GM12891 (cell line): ENCODE measurements at regions not wholly inside any gene's neighbourhood (a gene's known extent, or its start where the extent isn't known, plus 50 kb on each side); places are given as distances from the start of the nearest gene placed in this dataset.

Experiments used
- DNase-seq: peaks from one replicate; pipeline ENCODE4 v3.0.0; 2011; ENCODE audit warnings: low spot score; ENCODE audit not compliant: insufficient read length
- FAIRE-seq: peaks from 2 replicates; lab custom pipeline; 2011; peaks lifted over from hg19 to GRCh38; lab: Jason Lieb, UNC
- PAX5 ChIP-seq: IDR thresholded peaks from 2 replicates; pipeline ENCODE4 v1.6.1; 2011; ENCODE audit warnings: low read length, moderate library complexity, mild to moderate bottlenecking; ENCODE audit not compliant: insufficient read depth, severe bottlenecking
- POLR2A ChIP-seq: IDR thresholded peaks from 2 replicates; pipeline ENCODE4 v1.6.1; 2011; ENCODE audit warnings: low read depth, low read length, control low read depth
- POLR2AphosphoS5 ChIP-seq: IDR thresholded peaks from 2 replicates; pipeline ENCODE4 v1.6.1; 2011; ENCODE audit warnings: low read depth, low read length, control low read depth
- POU2F2 ChIP-seq: IDR thresholded peaks from 2 replicates; pipeline ENCODE4 v1.6.1; 2011; ENCODE audit warnings: low read depth, mild to moderate bottlenecking, control low read depth, low read length, moderate library complexity
- SPI1 ChIP-seq: IDR thresholded peaks from 2 replicates; pipeline ENCODE4 v1.6.1; 2011; ENCODE audit warnings: low read depth, low read length, control low read depth
- TAF1 ChIP-seq: IDR thresholded peaks from 2 replicates; pipeline ENCODE4 v1.6.1; 2011; ENCODE audit warnings: low read depth, low read length, control low read depth

GRCh38 chr2:204332706-204333105 lies 212.6 kb upstream of the PARD3B start:
- DNase-seq (no peak), FAIRE-seq (no peak)
- TF ChIP-seq SPI1 (no peak), TAF1 (no peak), POU2F2 (no peak), PAX5 (no peak), POLR2A (no peak), POLR2AphosphoS5 (no peak)

GRCh38 chr2:204333861-204334260 lies 211.4 kb upstream of the PARD3B start:
- FAIRE-seq (no peak), DNase-seq (no peak)
- TF ChIP-seq TAF1 (no peak), PAX5 (no peak), POLR2A (no peak), POU2F2 (no peak), POLR2AphosphoS5 (no peak), SPI1 (no peak)

- FAIRE-seq (no peak), DNase-seq (no peak)
- no peak for TF ChIP-seq TAF1
- no peak for TF ChIP-seq PAX5
- no peak for TF ChIP-seq POLR2AphosphoS5
- no peak for TF ChIP-seq POU2F2
- no peak for TF ChIP-seq SPI1
- TF ChIP-seq POLR2A, result no peak
These were observed 209.7 kb upstream of the PARD3B start for GRCh38 chr2:204335451-204336058.

GRCh38 chr2:204336153-204336744 lies 209.0 kb upstream of the PARD3B start:
- DNase-seq (no peak), FAIRE-seq (no peak)
- TF ChIP-seq POLR2AphosphoS5, result no peak
- no peak for TF ChIP-seq SPI1
- TF ChIP-seq POU2F2, result no peak
- no peak for TF ChIP-seq POLR2A
- no peak for TF ChIP-seq PAX5

- TF ChIP-seq POLR2AphosphoS5 (no peak), PAX5 (no peak), POU2F2 (no peak), POLR2A (no peak), SPI1 (no peak), TAF1 (no peak)
- FAIRE-seq, result no peak
These were observed 207.6 kb upstream of the PARD3B start for GRCh38 chr2:204337638-204338037.

GRCh38 chr2:204339212-204339715 lies 206.0 kb upstream of the PARD3B start:
- FAIRE-seq, result no peak
- TF ChIP-seq SPI1, result no peak
- TF ChIP-seq TAF1, result no peak
- no peak for TF ChIP-seq POLR2A
- no peak for TF ChIP-seq POLR2AphosphoS5
- no peak for TF ChIP-seq PAX5
- TF ChIP-seq POU2F2, result no peak
- no peak for DNase-seq

More at GRCh38 chr2:204337638-204338037, 207.6 kb upstream of the PARD3B start:
- DNase-seq, result no peak

- FAIRE-seq, result no peak
- DNase-seq, result no peak
- TF ChIP-seq PAX5, result no peak
- TF ChIP-seq POU2F2, result no peak
- TF ChIP-seq SPI1, result no peak
- no peak for TF ChIP-seq POLR2AphosphoS5
- no peak for TF ChIP-seq POLR2A
- no peak for TF ChIP-seq TAF1
These were observed 204.8 kb upstream of the PARD3B start for GRCh38 chr2:204340511-204340910.

- FAIRE-seq, result no peak
- TF ChIP-seq PAX5 (no peak), SPI1 (no peak), POLR2A (no peak), POLR2AphosphoS5 (no peak), TAF1 (no peak), POU2F2 (no peak)
- DNase-seq, result no peak
These were observed 203.4 kb upstream of the PARD3B start for GRCh38 chr2:204341887-204342276.

GRCh38 chr2:204343685-204344084 lies 201.6 kb upstream of the PARD3B start:
- FAIRE-seq (no peak), DNase-seq (no peak)

GRCh38 chr2:204344119-204344518 lies 201.2 kb upstream of the PARD3B start:
- no peak for FAIRE-seq
- TF ChIP-seq TAF1 (no peak), POLR2A (no peak), POU2F2 (no peak)

More at GRCh38 chr2:204343685-204344084, 201.6 kb upstream of the PARD3B start:
- no peak for TF ChIP-seq PAX5
- TF ChIP-seq POLR2AphosphoS5, result no peak
- TF ChIP-seq SPI1, result no peak
- TF ChIP-seq TAF1, result no peak
- no peak for TF ChIP-seq POU2F2
- no peak for TF ChIP-seq POLR2A

GRCh38 chr2:204346906-204347305 lies 198.4 kb upstream of the PARD3B start:
- DNase-seq, result no peak
- TF ChIP-seq TAF1, result no peak
- FAIRE-seq, result no peak

More at GRCh38 chr2:204344119-204344518, 201.2 kb upstream of the PARD3B start:
- no peak for DNase-seq
